Activated T-cell treated with anti-CD3 and anti-CD28 coated beads, Interleukin-2, amount 50 U/mL, for 72 hours (primary cell): ENCODE measurements at regions not wholly inside any gene's neighbourhood (a gene's known extent, or its start where the extent isn't known, plus 50 kb on each side); places are given as distances from the start of the nearest gene placed in this dataset.
A peak's percentile ranks its signal among the peaks of the same experiment; 100 is the strongest.

Experiments
- ATAC-seq, 2 donors: fragments of 150-1000 bp; cut with Tn5 transposase; replicated peaks in 1 of 2; 2 replicates each; pipeline ENCODE4 v1.10.0; 2021; ENCODE audit warnings: moderate library complexity in 2 of 2, mild to moderate bottlenecking in 1 of 2
- DNase-seq, 2 donors: peaks; one replicate each; pipeline ENCODE4 v3.0.0; 2021 to 2022; ENCODE audit warnings: mixed read lengths in 1 of 2
- H3K27ac Mint-ChIP-seq: one replicate; pipeline ENCODE4 v1.8.0; 2022; ENCODE audit warnings: mild to moderate bottlenecking, moderate library complexity, mixed read lengths
- H3K27me3 Mint-ChIP-seq: one replicate; pipeline ENCODE4 v1.8.0; 2022; ENCODE audit warnings: low read depth, mixed read lengths
- H3K36me3 Mint-ChIP-seq, 2 donors: one replicate each; pipeline ENCODE4 v1.8.0; 2022; ENCODE audit warnings: mixed read lengths in 2 of 2, mild to moderate bottlenecking in 1 of 2; ENCODE audit not compliant: insufficient read depth in 2 of 2
- H3K4me1 Mint-ChIP-seq: one replicate; pipeline ENCODE4 v1.8.0; 2022; ENCODE audit warnings: low read depth, mixed read lengths
- H3K4me3 Mint-ChIP-seq, 2 donors: one replicate each; pipeline ENCODE4 v1.8.0; 2022; ENCODE audit warnings: mild to moderate bottlenecking in 2 of 2, mixed read lengths in 2 of 2, moderate library complexity in 2 of 2
- H3K9me3 Mint-ChIP-seq, 2 donors: one replicate each; pipeline ENCODE4 v1.8.0; 2022; ENCODE audit warnings: mixed read lengths in 2 of 2

DNA sequence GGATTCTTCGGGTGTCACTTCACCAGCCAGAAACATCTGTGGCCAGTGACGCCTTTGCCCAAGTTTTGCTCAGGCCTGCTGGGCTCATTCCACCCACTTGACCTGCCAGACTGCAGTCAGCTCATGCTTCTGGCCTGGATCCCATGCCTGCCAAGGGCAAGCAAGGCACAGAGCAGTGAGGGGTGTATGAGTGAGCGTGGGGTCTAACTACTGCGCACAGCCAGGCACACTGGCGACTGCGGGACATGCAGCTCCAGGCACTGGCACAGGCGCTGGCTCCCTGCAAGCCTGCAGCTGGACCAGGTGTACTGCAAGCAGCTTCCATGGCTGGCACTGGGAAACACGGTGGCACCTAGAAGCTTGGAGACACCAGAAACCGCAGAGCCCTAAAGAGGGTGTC is 80.1 kb downstream of the MTERF1 start:
- no peak for ATAC-seq
- Mint-ChIP-seq H3K27me3 (no peaks in the 10 kb centered on the region), H3K36me3 (no peaks in the 10 kb centered on the region), H3K4me1 (no peaks in the 10 kb centered on the region), H3K4me3 (no peak overlapping the region), H3K27ac (no peak overlapping the region), H3K9me3 (no peaks in the 10 kb centered on the region)
- no peak for DNase-seq

DNA sequence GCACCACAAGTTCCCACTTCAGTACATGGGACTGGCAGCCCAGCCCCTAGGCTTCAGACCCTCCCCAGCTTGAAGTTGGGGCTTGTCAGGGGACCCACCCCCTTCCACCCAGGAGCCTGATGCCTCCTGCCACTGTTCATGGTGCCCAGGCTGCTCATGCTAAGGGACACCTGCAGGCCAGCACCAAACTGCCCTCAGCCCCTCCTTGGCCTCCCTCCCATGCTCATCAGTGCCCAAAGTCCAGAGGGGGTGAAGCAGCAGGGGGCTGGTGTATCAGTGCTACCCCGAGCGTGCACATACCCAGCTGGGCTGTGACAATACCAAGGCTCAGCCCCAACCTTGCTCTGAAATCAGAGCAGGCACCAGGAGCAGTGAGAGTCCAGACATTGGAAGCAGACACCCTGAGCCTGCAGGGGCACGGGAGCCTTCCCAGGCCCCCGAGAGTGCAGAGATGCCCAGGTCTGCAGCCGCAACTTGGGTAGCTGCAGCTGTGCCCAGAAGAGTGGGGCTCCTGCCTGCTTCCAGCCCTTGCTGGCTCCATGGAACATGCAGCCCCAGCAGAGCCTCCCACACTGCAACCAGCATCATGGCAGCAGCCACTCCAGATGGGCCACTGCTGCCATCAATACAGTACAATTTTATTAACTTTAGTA is 79.0 kb downstream of the MTERF1 start:
- Mint-ChIP-seq H3K9me3 (no peaks in the 10 kb centered on the region), H3K27me3 (no peaks in the 10 kb centered on the region), H3K36me3 (no peaks in the 10 kb centered on the region), H3K27ac (no peak overlapping the region), H3K4me1 (no peaks in the 10 kb centered on the region), H3K4me3 (no peak overlapping the region)
- no peak for ATAC-seq
- no peak for DNase-seq

DNA sequence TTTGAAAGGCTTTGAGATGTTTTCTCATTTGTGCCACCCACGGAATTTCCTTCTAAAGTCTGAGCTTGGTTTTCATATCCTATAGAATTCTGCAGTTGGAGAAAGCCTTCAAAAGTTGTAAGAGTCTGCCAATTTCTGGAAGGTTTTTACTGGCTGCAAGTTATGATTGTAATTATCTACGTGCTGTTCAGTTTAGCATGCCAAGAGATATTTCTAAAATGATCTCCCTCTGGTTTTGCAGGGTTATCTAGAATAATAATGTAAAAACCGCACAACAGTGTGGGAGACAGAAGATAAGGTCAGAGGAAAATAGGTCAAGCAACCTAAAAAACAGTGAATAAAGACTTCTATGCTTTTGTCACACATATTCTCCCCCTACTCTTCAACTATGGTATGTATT is 69.3 kb downstream of the MTERF1 start:
- Mint-ChIP-seq H3K27me3 (no peaks in the 10 kb centered on the region), H3K27ac (no peak overlapping the region), H3K4me1 (no peaks in the 10 kb centered on the region), H3K9me3 (peaks cover 0 to 1% of the 10 kb centered on the region in 2 donors), H3K4me3 (no peak overlapping the region), H3K36me3 (peaks cover 0 to 2% of the 10 kb centered on the region in 2 donors)
- ATAC-seq (no peak), DNase-seq (no peak)

DNA sequence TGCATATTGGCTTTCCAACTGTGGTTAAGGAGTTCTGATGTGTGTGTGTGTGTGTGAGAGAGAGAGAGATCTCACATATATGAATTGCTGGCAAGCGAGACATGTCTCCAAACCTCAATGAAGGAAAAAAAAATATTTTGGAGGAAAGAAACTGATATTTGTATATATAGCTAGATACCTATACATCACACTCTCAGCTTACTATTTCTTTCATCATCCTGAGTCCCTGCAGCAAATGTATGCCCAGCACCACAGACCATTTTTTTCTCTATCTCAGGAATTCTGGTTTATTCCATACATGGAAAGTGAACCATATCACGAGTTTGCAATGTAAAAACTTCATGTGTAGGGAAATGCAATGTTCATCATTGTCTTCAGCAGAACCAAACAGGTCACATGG is 68.9 kb downstream of the MTERF1 start:
- no peak for ATAC-seq
- DNase-seq, result no peak
- Mint-ChIP-seq H3K4me1 (no peaks in the 10 kb centered on the region), H3K27ac (no peak overlapping the region), H3K9me3 (peaks cover 0 to 2% of the 10 kb centered on the region in 2 donors), H3K27me3 (no peaks in the 10 kb centered on the region), H3K36me3 (peaks cover 0 to 2% of the 10 kb centered on the region in 2 donors), H3K4me3 (no peak overlapping the region)

DNA sequence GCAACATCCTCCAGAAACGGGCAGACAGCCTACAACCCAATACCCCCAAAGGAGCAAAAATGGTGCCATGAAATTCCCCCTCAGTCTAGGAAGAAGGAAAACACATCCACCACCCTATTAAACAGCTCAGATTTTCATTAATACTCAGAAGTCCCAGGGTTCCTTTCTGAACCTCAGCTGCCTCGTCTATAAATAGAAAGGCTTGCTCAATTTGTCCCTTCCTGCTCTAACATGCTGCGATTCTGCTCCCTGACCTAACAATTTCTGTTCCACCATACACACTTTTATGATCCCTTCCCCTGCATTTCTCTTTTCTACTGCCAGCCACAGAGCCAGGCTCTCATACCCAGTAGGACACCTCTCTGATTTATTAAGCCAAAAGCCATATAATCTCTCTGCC is 68.1 kb downstream of the MTERF1 start:
- ATAC-seq, result no peak
- H3K4me3 Mint-ChIP-seq, result no peak overlapping the region
- peaks cover 4 to 5% of the 10 kb centered on the region in 2 donors for H3K9me3 Mint-ChIP-seq

DNA sequence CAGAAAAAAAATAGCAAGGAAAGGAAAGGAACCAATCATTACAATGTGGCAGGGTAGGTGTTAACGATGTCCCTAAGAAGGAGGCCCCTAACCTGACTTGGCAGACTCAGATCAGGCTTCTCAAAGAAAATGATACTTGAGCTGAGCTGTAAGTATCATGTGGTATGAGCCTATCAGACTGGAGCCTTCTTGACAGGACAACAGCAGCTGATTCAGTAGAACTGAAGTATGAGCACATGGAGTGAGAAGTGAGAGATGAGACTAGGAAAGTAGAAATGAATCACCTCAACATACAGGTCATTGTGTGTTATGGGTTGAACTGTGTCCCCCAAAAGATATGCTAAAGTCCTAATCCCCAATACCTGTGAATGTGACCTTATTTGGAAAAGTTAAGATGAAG is 66.3 kb downstream of the MTERF1 start:
- peak; percentile 68 to 87 for ATAC-seq
- Mint-ChIP-seq H3K27me3 (no peaks in the 10 kb centered on the region), H3K36me3 (no peaks in the 10 kb centered on the region), H3K9me3 (peaks cover 6 to 7% of the 10 kb centered on the region in 2 donors), H3K27ac (no peak overlapping the region), H3K4me1 (no peaks in the 10 kb centered on the region), H3K4me3 (no peak overlapping the region)
- no peak for DNase-seq

More for the DNA sequence above, 68.1 kb downstream of the MTERF1 start:
- Mint-ChIP-seq H3K36me3 (peaks cover 0 to 2% of the 10 kb centered on the region in 2 donors), H3K27ac (no peak overlapping the region), H3K27me3 (no peaks in the 10 kb centered on the region), H3K4me1 (no peaks in the 10 kb centered on the region)
- DNase-seq, result no peak
